Activated CD4-positive, alpha-beta T cell treated with anti-CD3 and anti-CD28 coated beads for 4 hours (primary cell): ENCODE measurements at regions not wholly inside any gene's neighbourhood (a gene's known extent, or its start where the extent isn't known, plus 50 kb on each side); places are given as distances from the start of the nearest gene placed in this dataset.
"Not testable (repeated sequence)": the region's sequence is repeated elsewhere in the genome, so short reads cannot be mapped to it uniquely, and the experiment has no call there.

ENCODE experiments used
- DNase-seq, 2 donors: peaks; one replicate each; pipeline ENCODE4 v3.0.0-alpha.2; 2020

GRCh38 chr5:106658150-106658549 is 1012.6 kb downstream of the EFNA5 start:
- DNase-seq: no peak

DNA sequence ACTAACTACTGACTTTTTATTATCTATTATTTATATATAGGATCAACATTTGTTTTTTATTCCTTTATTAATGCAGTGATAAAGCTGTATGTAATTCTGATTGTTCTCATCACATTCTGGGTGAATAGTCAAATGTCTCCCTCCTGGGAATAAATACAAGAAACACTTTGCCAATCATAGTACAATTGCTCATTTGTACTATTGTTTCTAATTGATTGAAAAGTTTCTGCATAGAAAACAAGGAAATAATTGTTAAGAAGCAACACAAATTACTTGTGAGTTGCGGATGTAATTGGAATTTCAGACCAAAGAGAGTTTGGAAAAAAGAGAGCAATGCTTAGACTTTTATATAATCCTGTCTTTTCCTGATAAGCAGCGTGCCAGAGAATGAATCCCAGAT is 1013.9 kb downstream of the EFNA5 start:
- DNase-seq: no peak

DNA sequence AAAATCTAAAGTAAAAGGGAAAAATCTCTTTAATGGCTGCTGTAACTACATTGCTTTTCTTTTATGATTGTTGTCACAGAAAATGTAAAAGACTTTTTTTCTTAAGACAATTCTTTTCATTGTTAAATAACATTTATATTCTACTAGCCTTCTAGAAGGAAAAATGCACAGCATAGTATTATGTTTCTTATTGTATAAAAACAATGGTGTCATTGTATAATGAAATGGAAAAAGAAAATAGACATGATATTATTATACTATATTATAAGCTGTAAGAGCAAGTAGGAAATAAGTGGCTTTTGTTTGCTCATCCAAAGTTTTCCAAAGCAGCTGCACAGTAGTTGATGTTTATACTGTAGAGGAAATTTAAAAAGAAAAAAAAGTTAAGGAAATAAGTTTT is 1021.7 kb downstream of the EFNA5 start:
- DNase-seq: no peak

DNA sequence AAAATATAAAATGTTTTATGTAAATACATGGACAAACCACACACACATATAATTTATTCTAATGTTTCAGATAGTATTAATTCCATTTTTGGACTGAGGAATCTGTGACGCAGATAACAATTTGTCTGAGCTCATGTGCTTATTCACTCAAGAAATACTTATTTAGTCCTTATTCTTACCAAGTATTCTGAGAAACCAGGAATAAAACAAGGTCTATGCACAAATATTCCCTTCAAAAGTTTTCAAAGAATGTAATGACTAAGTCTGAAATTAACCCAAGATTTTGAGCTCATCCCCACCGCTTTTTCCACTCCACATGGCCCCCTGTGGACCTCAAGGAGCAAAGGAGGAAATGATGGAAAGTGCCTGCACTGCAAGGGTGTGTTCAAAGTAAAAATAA is 1022.3 kb downstream of the EFNA5 start:
- no peak for DNase-seq

GRCh38 chr5:106646106-106646505 is 1024.6 kb downstream of the EFNA5 start:
- DNase-seq: no peak

GRCh38 chr5:106640511-106640910 is 1030.2 kb downstream of the EFNA5 start:
- DNase-seq: no peak

DNA sequence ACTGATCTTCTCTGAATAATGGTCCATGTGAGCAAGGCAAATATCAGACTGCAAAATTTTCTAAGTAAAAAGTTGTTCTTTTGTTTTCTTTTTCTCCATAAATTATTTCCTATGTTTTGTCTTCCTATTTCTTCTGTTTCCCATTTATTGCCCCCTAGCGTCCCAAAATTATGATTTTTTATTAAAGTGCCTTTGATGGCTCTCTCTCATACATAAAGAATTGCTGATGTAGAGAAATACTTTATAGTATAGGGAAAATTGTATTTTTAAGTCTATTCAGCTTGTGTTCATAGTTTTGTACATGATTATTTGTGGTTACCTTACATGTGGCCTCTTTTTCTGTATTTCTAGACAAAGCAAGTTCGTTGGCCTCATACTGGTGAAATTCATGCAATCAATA is 1031.2 kb downstream of the EFNA5 start:
- DNase-seq: no peak

GRCh38 chr5:106637275-106637674 is 1033.5 kb downstream of the EFNA5 start:
- no peak for DNase-seq

- DNase-seq: no peak
Measured at GRCh38 chr5:106634375-106634774, 1036.4 kb downstream of the EFNA5 start.

DNA sequence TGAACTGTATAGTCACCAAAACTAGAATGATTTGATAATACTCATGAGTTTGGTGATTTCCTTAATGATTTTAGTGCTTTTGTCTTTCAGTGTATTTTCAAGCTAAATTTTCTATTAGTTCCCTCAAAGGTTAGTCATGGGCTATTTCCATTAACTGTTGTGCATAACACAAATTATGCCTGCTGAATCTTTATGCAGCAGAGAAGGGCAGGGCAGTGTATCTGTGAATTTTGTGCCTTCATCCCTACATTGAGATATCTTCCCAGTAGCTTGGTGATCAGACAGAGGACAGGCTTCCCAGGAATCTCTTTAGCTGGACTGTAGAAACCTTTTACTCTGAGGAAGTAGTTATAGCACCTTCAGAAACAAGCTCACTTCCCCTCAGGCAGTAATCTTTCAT is 1036.9 kb downstream of the EFNA5 start:
- DNase-seq: no peak

- DNase-seq: not testable (repeated sequence)
Measured at GRCh38 chr5:106628456-106628855, 1042.3 kb downstream of the EFNA5 start.

GRCh38 chr5:106610041-106610440 is 1060.7 kb downstream of the EFNA5 start:
- DNase-seq: no peak

DNA sequence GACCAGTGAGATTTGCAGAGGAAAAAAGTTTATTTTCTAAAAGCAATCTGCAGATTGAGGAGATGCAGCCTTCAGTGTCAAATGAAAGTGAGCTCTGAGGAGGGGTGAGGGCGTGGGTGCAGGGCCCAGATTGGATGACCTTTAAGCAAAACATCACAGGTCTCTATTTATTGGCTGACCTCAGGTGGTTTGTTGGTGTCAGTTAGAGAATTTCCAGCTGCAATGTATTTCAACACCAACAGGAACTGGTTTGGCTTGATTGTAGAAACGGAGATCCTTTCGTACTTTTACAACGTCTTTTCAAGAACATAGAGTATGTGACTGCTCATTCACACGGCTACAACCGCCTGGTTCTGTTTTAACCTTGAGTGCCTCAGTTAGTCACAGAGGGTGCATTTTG is 1069.1 kb downstream of the EFNA5 start:
- DNase-seq: no peak

GRCh38 chr5:106600803-106601202 is 1069.9 kb downstream of the EFNA5 start:
- DNase-seq: no peak

DNA sequence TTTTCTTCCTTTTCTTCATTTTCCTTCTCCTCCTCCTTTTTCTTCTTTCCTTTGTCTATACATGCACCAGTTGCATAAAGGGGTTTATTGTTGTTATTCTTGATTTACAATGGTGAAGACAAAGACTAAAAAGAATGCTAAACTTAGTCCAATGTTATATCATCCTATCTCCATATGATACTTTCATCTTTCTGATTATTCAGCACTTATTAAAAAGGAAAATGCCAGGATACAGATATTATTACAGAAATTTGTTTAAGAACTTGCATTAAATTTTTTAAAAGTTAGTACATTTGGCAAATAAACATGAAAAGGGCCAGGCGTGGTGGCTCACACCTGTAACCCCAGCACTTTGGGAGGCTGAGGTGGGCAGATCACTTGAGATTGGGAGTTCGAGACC is 1074.9 kb downstream of the EFNA5 start:
- no peak for DNase-seq

GRCh38 chr5:106584268-106584667 is 1086.5 kb downstream of the EFNA5 start:
- no peak for DNase-seq

DNA sequence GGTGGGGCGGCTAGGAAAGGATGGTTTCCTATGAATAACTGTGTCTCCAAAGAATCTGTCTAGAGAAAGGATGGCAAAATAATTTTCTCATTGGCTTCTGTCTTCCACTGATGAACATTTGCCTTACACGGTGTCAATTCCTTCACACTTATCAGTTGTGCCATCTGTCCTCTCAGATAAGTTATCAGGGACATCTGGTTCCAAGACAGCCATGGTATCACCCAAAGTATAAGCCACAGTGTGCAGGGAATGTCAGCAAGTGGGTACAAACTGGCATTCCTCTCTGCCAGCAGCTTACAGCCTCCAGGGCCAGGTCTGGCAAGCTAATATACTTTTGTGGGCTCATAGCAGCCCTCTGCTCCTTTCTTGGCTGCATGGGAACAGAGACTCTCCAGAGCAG is 1092.0 kb downstream of the EFNA5 start:
- DNase-seq: no peak

- no peak for DNase-seq
Measured at GRCh38 chr5:106574820-106575219, 1095.9 kb downstream of the EFNA5 start.

GRCh38 chr5:106566031-106566430 is 1104.7 kb downstream of the EFNA5 start:
- no peak for DNase-seq

GRCh38 chr5:106545325-106545724 is 1125.4 kb downstream of the EFNA5 start:
- DNase-seq: no peak

- no peak for DNase-seq
Measured at GRCh38 chr5:106543330-106543729, 1127.4 kb downstream of the EFNA5 start.

- DNase-seq: no peak
Measured at GRCh38 chr5:106530150-106530549, 1140.6 kb downstream of the EFNA5 start.

DNA sequence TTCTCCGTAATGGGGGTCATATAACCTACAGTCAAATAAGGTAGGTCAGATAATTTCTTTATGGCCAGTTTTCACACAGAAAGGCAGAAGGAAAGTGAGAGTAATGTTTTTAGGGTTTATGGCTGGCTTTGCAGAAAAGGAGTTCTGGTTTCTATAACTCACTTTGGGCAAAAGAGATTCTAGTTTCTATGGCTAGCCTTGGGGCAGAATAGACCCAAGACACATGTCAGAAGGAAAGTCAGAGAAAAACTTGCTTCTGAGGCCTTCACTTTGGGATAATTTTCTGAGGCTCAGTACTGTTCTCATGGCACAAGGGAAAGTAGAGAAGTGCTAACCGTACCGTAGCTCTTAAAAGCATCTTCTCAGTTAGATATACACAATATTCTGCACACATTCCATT is 1145.3 kb downstream of the EFNA5 start:
- no peak for DNase-seq

DNA sequence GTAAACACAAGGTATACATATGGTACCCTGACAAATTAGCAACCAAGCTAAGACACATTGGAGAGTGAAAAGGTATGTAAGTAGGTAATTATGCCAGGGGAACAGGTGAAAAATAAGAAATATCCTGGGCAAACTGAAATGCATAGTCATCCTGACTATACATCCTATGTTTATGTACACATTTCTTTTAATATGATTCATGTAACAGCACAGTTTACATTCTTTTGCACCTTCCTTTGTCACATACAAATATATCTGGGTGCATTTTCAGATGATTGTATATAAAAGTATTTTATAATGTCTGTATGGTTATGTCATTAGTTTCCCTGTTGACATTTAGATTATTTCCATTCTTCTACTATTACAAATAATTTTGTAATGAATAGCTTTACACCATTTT is 1146.9 kb downstream of the EFNA5 start:
- no peak for DNase-seq

DNA sequence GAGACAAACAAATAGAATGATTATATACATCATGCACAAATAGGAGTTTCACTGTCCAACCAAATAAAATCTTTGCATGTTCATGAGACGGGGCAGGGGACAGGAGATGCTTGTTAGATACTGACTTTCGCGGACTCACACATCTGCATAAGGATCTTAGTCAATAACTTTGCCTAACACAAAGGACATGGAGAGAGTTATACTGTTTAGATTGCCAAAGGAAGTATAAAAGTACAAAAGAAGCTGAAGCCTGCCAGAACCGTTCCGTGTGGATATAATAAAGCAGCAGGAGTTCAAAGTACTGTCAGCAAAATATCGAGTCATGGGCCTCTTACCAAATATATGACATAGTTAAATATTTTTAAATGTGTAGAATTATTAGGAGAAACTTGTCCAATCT is 1148.4 kb downstream of the EFNA5 start:
- DNase-seq: no peak

GRCh38 chr5:106521701-106522100 is 1149.0 kb downstream of the EFNA5 start:
- DNase-seq: no peak
